GM13977 (cell line): ENCODE measurements at regions not wholly inside any gene's neighbourhood (a gene's known extent, or its start where the extent isn't known, plus 50 kb on each side); places are given as distances from the start of the nearest gene placed in this dataset.

Experiments
- DNase-seq: peaks from one replicate; pipeline ENCODE4 v3.0.0; 2012; ENCODE audit warnings: low spot score
- CTCF ChIP-seq: IDR thresholded peaks from 2 replicates; pipeline ENCODE4 v1.5.1; 2012; ENCODE audit warnings: mild to moderate bottlenecking, control low read depth; ENCODE audit not compliant: insufficient read depth; ENCODE audit errors: extremely low read depth, missing control alignments
- in situ Hi-C: fragments of 300-500 bp; cut with MboI; formaldehyde crosslinking; loops from one replicate; pipeline ENCODE4 v1.12.0; 2022; ENCODE audit warnings: low sequenced_read_pairs, low pct_unique_long_range_greater_than_20kb, mixed read lengths, inconsistent platforms; ENCODE audit not compliant: unreplicated experiment

- no peak for DNase-seq
- no peak for TF ChIP-seq CTCF
- in situ Hi-C loops: no loop called here
These were observed 163.5 kb downstream of the CDH19 start for GRCh38 chr18:66440433-66440832.

GRCh38 chr18:66439670-66440069 lies 164.2 kb downstream of the CDH19 start:
- no peak for DNase-seq
- no peak for TF ChIP-seq CTCF
- in situ Hi-C loops: no loop called here

GRCh38 chr18:66438711-66439536 lies 165.0 kb downstream of the CDH19 start:
- TF ChIP-seq CTCF: no peak
- no peak for DNase-seq
- in situ Hi-C loops: no loop called here

GRCh38 chr18:66432636-66433035 lies 171.3 kb downstream of the CDH19 start:
- in situ Hi-C loops: no loop called here
- TF ChIP-seq CTCF: no peak
- DNase-seq: no peak

- no peak for TF ChIP-seq CTCF
- in situ Hi-C loops: no loop called here
These were observed 175.1 kb downstream of the CDH19 start for GRCh38 chr18:66428795-66429194.

GRCh38 chr18:66419400-66419799 lies 184.5 kb downstream of the CDH19 start:
- in situ Hi-C loops: no loop called here
- DNase-seq: no peak
- no peak for TF ChIP-seq CTCF

More at GRCh38 chr18:66428795-66429194, 175.1 kb downstream of the CDH19 start:
- no peak for DNase-seq
